ENCODE measurements at regions not wholly inside any gene's neighbourhood (a gene's known extent, or its start where the extent isn't known, plus 50 kb on each side); places are given as distances from the start of the nearest gene placed in this dataset.
"Not testable (repeated sequence)": the region's sequence is repeated elsewhere in the genome, so short reads cannot be mapped to it uniquely, and the experiment has no call there.

DNA sequence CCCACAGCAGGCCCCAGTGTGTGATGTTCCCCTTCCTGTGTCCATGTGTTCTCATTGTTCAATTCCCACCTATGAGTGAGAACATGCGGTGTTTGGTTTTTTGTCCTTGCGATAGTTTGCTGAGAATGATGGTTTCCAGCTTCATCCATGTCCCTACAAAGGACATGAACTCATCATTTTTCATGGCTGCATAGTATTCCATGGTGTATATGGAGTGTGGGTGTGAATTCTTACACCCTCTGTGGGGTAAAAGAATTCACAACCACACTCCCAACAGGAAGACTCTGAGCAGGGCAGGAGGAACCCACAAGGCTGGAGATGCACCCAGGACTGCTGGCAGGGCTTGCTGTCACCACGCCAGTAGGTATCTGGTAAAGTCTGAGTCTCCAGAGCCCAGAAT lies 80.9 kb downstream of the DHCR7 start:
- ATAC-seq, H3K4me1 Mint-ChIP-seq, POLR2A ChIA-PET, DNase-seq, H3K4me3 Mint-ChIP-seq, H3K27ac Mint-ChIP-seq, H3K9me3 Mint-ChIP-seq, H3K27me3 Mint-ChIP-seq, H3K36me3 Mint-ChIP-seq: not testable (repeated sequence)

DNA sequence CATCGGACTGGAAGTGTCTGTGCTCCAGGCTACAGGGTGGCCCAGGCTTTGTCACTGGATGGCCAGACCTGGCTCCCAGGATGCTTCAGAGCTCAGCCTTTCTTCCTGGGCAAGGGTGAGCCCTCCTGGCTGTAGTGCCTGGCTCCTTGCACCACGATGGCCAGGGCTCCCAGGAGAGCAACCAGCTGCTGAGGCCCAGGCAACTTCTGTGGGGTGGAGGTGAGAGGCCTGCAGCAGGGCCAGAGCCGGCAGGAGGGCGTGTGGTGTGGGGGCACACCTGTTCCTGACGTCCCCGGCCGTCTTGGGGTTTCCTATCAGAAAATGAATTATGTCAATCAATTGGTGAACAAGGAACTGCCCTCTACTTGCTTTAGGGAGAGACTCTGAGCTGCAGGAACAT lies 82.1 kb downstream of the DHCR7 start:
- POLR2A ChIA-PET: no interaction called here
- Mint-ChIP-seq H3K4me3 (no peak overlapping the region), H3K4me1 (no peaks in the 10 kb centered on the region), H3K9me3 (no peaks in the 10 kb centered on the region), H3K27me3 (peaks cover 0 to 10% (median 5%) of the 10 kb centered on the region in 5 donors), H3K36me3 (no peaks in the 10 kb centered on the region), H3K27ac (no peak overlapping the region)
- DNase-seq (no peak), ATAC-seq (no peak)

GRCh38 chr11:71365626-71366025 lies 82.6 kb downstream of the DHCR7 start:
- DNase-seq: no peak
- ATAC-seq: no peak
- H3K4me3 Mint-ChIP-seq: no peak overlapping the region
- POLR2A ChIA-PET: no interaction called here
- no peaks in the 10 kb centered on the region for H3K36me3 Mint-ChIP-seq
- no peaks in the 10 kb centered on the region for H3K9me3 Mint-ChIP-seq
- H3K27me3 Mint-ChIP-seq: peaks cover 0 to 10% (median 5%) of the 10 kb centered on the region in 5 donors
- H3K4me1 Mint-ChIP-seq: no peaks in the 10 kb centered on the region
- no peak overlapping the region for H3K27ac Mint-ChIP-seq

DNA sequence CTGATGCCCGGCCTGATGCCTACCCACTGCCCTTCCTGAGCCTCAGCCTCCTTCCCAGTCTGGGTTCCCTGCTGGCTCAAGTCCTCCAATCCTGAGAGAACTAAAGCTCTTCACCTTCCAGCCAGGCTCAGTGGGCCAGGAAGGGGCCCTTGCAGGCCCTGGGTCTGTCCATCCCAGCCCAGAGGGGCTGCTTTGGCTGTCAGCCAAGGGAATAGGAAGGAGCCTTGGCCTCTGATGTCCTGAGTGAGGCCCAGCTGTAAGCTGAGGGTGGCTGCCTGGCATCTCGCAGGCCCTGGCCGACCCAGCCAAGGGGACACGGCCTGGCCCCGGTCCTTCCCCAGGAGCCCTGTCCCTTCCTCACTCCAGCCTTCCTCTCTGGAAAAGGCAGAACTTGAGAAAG lies 83.4 kb downstream of the DHCR7 start:
- no peak for DNase-seq
- peaks cover 0 to 10% (median 3%) of the 10 kb centered on the region in 5 donors for H3K27me3 Mint-ChIP-seq
- H3K36me3 Mint-ChIP-seq: no peaks in the 10 kb centered on the region
- no peak overlapping the region for H3K27ac Mint-ChIP-seq
- ATAC-seq: no peak
- H3K4me3 Mint-ChIP-seq: no peak overlapping the region
- POLR2A ChIA-PET: no interaction called here
- H3K4me1 Mint-ChIP-seq: no peaks in the 10 kb centered on the region
- peaks cover 0 to 4% (median 0%) of the 10 kb centered on the region in 9 donors for H3K9me3 Mint-ChIP-seq

DNA sequence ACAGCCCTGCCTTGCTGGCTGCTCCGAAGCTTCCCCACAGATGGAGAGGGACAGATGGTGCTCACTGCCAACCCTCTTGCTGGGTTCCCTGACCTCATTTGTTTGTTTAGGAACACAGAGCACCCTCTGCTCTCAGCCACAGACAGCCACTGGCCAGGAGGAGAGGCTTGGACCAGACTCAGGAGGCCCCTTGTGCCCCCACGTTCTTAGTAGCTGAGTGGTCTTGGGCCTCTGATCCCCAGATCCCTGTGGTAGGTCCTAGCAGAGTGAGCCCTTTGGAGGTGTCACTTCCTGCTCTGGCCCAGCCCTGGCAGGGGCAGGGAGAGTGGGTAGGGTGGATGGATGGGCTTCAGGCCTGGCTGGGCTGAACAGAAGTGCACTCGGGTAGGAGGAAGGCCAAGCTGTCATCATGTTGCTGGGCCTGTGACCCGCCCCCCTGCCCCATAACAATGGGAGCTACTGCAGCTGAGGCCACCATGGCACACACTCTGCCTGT lies 84.0 kb downstream of the DHCR7 start:
- H3K9me3 Mint-ChIP-seq: peaks cover 0 to 6% (median 0%) of the 10 kb centered on the region in 9 donors

GRCh38 chr11:71363721-71364120 lies 84.5 kb downstream of the DHCR7 start:
- Mint-ChIP-seq H3K36me3 (peaks cover 0 to 3% (median 0%) of the 10 kb centered on the region in 3 donors), H3K9me3 (peaks cover 0 to 11% (median 0%) of the 10 kb centered on the region in 9 donors), H3K4me3 (no peak overlapping the region), H3K4me1 (no peaks in the 10 kb centered on the region), H3K27me3 (peaks cover 6 to 20% (median 10%) of the 10 kb centered on the region in 5 donors), H3K27ac (no peak overlapping the region)
- ATAC-seq (no peak), DNase-seq (no peak)
- POLR2A ChIA-PET: no interaction called here

More for the DNA sequence above, 84.0 kb downstream of the DHCR7 start:
- Mint-ChIP-seq H3K4me3 (no peak overlapping the region), H3K27me3 (peaks cover 1 to 15% (median 5%) of the 10 kb centered on the region in 5 donors), H3K27ac (no peak overlapping the region), H3K4me1 (no peaks in the 10 kb centered on the region), H3K36me3 (no peaks in the 10 kb centered on the region)
- DNase-seq (no peak), ATAC-seq (no peak)
- POLR2A ChIA-PET: no interaction called here

- Mint-ChIP-seq H3K27ac (no peak overlapping the region), H3K9me3 (peaks cover 0 to 12% (median 0%) of the 10 kb centered on the region in 9 donors), H3K36me3 (peaks cover 0 to 6% (median 0%) of the 10 kb centered on the region in 3 donors), H3K4me1 (no peaks in the 10 kb centered on the region), H3K4me3 (no peak overlapping the region), H3K27me3 (peaks cover 8 to 15% (median 9%) of the 10 kb centered on the region in 5 donors)
- no peak for ATAC-seq
- no peak for DNase-seq
- POLR2A ChIA-PET: no interaction called here
Measured at GRCh38 chr11:71358963-71359567, 89.1 kb downstream of the DHCR7 start.

GRCh38 chr11:71358122-71358728 lies 90.0 kb downstream of the DHCR7 start:
- peaks cover 0 to 12% (median 0%) of the 10 kb centered on the region in 9 donors for H3K9me3 Mint-ChIP-seq
- peaks cover 8 to 22% (median 9%) of the 10 kb centered on the region in 5 donors for H3K27me3 Mint-ChIP-seq
- H3K36me3 Mint-ChIP-seq: peaks cover 0 to 6% (median 0%) of the 10 kb centered on the region in 3 donors
- DNase-seq (no peak), ATAC-seq (no peak)
- H3K27ac Mint-ChIP-seq: no peak overlapping the region
- no peaks in the 10 kb centered on the region for H3K4me1 Mint-ChIP-seq
- no peak overlapping the region for H3K4me3 Mint-ChIP-seq
- POLR2A ChIA-PET: no interaction called here

DNA sequence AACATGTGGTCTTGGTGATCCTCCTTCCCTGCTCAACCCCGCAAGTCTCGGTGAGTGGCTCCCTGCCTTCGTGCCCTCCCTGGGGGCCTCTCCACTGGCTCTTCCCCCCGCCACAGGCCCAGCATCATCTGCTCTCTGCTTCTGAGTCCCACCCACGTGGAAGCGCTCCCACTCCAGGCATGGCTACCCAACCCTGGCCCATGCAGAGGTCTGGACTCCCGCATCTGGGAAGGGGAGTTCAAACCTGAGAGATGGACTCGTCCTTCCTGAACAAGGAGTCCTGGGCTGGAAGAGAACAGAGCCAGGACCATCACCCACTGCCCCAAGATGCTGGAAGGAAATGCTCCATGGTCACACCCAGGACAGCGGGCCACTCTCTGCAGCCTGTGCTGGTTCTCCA lies 90.8 kb downstream of the DHCR7 start:
- peaks cover 0 to 6% (median 0%) of the 10 kb centered on the region in 3 donors for H3K36me3 Mint-ChIP-seq
- H3K9me3 Mint-ChIP-seq: peaks cover 0 to 12% (median 0%) of the 10 kb centered on the region in 9 donors
- POLR2A ChIA-PET: no interaction called here
- H3K27ac Mint-ChIP-seq: no peak overlapping the region
- peaks cover 9 to 30% (median 11%) of the 10 kb centered on the region in 5 donors for H3K27me3 Mint-ChIP-seq
- H3K4me3 Mint-ChIP-seq: no peak overlapping the region
- H3K4me1 Mint-ChIP-seq: no peaks in the 10 kb centered on the region
- no peak for ATAC-seq
- DNase-seq: no peak

GRCh38 chr11:71356904-71357303 lies 91.3 kb downstream of the DHCR7 start:
- H3K36me3 Mint-ChIP-seq: peaks cover 0 to 6% (median 0%) of the 10 kb centered on the region in 3 donors
- DNase-seq: no peak
- no peak overlapping the region for H3K27ac Mint-ChIP-seq
- H3K9me3 Mint-ChIP-seq: peaks cover 0 to 12% (median 0%) of the 10 kb centered on the region in 9 donors
- ATAC-seq: no peak
- peaks cover 9 to 30% (median 11%) of the 10 kb centered on the region in 5 donors for H3K27me3 Mint-ChIP-seq
- H3K4me1 Mint-ChIP-seq: no peaks in the 10 kb centered on the region
- H3K4me3 Mint-ChIP-seq: no peak overlapping the region
- POLR2A ChIA-PET: no interaction called here

- Mint-ChIP-seq H3K4me1 (no peaks in the 10 kb centered on the region), H3K9me3 (peaks cover 0 to 12% (median 0%) of the 10 kb centered on the region in 9 donors), H3K27me3 (peaks cover 11 to 30% (median 13%) of the 10 kb centered on the region in 5 donors), H3K4me3 (no peak overlapping the region), H3K36me3 (peaks cover 0 to 6% (median 0%) of the 10 kb centered on the region in 3 donors), H3K27ac (no peak overlapping the region)
- ATAC-seq: no peak
- POLR2A ChIA-PET: no interaction called here
- no peak for DNase-seq
Measured at GRCh38 chr11:71356280-71356876, 91.8 kb downstream of the DHCR7 start.

GRCh38 chr11:71355281-71355680 lies 92.9 kb downstream of the DHCR7 start:
- Mint-ChIP-seq H3K27me3 (peaks cover 11 to 30% (median 15%) of the 10 kb centered on the region in 5 donors), H3K27ac (no peak overlapping the region), H3K4me3 (no peak overlapping the region), H3K36me3 (peaks cover 0 to 6% (median 0%) of the 10 kb centered on the region in 3 donors), H3K4me1 (no peaks in the 10 kb centered on the region), H3K9me3 (peaks cover 0 to 12% (median 0%) of the 10 kb centered on the region in 9 donors)
- DNase-seq (no peak), ATAC-seq (no peak)
- POLR2A ChIA-PET: no interaction called here

DNA sequence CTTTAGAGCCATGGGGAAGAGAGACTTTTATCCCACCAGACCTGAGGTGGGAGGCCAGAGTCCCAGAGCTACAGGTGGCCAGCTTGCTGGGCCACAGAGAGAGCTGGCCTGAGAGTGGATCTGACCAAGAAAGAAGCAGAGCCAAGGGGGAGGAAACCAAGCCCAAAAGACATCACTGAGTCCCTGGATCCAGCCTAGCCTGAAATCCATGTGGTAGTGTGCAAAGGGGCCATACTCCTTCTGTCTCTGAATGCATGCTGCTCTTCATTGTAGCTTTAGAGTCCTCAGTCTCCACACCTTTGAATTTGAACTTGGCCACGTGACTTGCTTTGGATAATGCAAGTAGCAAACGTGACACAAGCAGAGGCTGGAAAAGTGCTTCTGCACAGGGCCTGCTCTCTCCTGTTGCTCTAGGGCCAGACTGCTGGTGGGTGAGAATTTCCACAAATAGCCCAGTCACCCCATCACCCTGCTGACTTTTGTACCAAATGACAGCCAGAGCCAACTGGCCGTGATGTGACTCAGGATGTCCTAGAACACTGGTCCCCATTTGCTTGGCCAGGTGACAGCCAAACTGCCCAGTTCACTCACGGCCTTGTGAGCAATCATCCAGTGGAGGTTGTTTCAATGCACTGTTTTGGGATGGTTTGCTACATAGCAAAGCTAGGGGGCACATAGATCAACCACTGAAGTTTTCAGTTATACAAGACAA lies 93.6 kb downstream of the DHCR7 start:
- Mint-ChIP-seq H3K27ac (no peak overlapping the region), H3K4me3 (no peak overlapping the region), H3K9me3 (peaks cover 0 to 8% (median 0%) of the 10 kb centered on the region in 9 donors), H3K36me3 (peaks cover 0 to 6% (median 0%) of the 10 kb centered on the region in 3 donors), H3K27me3 (peaks cover 11 to 29% (median 15%) of the 10 kb centered on the region in 5 donors), H3K4me1 (no peaks in the 10 kb centered on the region)
- no peak for DNase-seq
- ATAC-seq: no peak
- POLR2A ChIA-PET: no interaction called here

Measured in naive thymus-derived CD8-positive, alpha-beta T cell (primary cell).